ENCODE measurements at regions not wholly inside any gene's neighbourhood (a gene's known extent, or its start where the extent isn't known, plus 50 kb on each side); places are given as distances from the start of the nearest gene placed in this dataset.

GRCh38 chr5:72041654-72042053 is 65.6 kb upstream of the MAP1B start:
- TF ChIP-seq, protein P1, sequence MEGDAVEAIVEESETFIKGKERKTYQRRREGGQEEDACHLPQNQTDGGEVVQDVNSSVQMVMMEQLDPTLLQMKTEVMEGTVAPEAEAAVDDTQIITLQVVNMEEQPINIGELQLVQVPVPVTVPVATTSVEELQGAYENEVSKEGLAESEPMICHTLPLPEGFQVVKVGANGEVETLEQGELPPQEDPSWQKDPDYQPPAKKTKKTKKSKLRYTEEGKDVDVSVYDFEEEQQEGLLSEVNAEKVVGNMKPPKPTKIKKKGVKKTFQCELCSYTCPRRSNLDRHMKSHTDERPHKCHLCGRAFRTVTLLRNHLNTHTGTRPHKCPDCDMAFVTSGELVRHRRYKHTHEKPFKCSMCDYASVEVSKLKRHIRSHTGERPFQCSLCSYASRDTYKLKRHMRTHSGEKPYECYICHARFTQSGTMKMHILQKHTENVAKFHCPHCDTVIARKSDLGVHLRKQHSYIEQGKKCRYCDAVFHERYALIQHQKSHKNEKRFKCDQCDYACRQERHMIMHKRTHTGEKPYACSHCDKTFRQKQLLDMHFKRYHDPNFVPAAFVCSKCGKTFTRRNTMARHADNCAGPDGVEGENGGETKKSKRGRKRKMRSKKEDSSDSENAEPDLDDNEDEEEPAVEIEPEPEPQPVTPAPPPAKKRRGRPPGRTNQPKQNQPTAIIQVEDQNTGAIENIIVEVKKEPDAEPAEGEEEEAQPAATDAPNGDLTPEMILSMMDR (IDR thresholded peaks at IDR 0.05; ENCODE audit: low read depth, low read length, poor library complexity, severe bottlenecking): no peak
- TF ChIP-seq EZH2phosphoT487 (IDR thresholded peaks at IDR 0.05; ENCODE audit: borderline replicate concordance, low read length): no peak

All from DOHH2 (cell line).